HL-60 (cell line): ENCODE measurements at regions not wholly inside any gene's neighbourhood (a gene's known extent, or its start where the extent isn't known, plus 50 kb on each side); places are given as distances from the start of the nearest gene placed in this dataset.

Experiments used
- GABPA ChIP-seq: IDR thresholded peaks from 2 replicates; pipeline ENCODE4 v1.6.1; 2012; ENCODE audit warnings: low read depth
- TF ChIP-seq, protein P1 (sequence below): IDR thresholded peaks from one replicate; pipeline ENCODE4 v1.5.1; 2011; ENCODE audit warnings: low read length, control low read depth, inconsistent platforms; ENCODE audit not compliant: insufficient read depth

DNA sequence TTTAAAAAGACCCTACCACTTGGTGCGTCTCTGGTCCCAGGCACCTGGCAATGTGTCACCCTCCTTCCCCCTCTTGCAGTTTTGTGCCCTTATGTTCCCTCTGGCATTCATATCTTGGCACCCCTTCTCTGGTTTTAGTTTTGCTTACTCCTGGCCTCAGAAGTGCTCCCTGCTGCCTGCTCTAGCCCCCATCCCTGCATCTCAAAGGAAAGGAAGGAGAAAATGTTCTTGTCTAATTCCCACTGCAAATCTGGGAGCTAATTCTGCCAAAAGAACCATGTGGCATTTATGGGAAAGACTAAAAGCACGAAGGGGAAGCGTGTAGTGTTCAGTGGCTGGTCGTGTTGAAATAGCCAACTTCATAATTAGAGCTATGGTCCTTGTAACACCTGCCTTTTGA lies 340.1 kb upstream of the RPS6KA3 start:
- TF ChIP-seq, protein P1, sequence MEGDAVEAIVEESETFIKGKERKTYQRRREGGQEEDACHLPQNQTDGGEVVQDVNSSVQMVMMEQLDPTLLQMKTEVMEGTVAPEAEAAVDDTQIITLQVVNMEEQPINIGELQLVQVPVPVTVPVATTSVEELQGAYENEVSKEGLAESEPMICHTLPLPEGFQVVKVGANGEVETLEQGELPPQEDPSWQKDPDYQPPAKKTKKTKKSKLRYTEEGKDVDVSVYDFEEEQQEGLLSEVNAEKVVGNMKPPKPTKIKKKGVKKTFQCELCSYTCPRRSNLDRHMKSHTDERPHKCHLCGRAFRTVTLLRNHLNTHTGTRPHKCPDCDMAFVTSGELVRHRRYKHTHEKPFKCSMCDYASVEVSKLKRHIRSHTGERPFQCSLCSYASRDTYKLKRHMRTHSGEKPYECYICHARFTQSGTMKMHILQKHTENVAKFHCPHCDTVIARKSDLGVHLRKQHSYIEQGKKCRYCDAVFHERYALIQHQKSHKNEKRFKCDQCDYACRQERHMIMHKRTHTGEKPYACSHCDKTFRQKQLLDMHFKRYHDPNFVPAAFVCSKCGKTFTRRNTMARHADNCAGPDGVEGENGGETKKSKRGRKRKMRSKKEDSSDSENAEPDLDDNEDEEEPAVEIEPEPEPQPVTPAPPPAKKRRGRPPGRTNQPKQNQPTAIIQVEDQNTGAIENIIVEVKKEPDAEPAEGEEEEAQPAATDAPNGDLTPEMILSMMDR = no peak
- no peak for TF ChIP-seq GABPA
